ENCODE measurements at regions not wholly inside any gene's neighbourhood (a gene's known extent, or its start where the extent isn't known, plus 50 kb on each side); places are given as distances from the start of the nearest gene placed in this dataset.

DNA sequence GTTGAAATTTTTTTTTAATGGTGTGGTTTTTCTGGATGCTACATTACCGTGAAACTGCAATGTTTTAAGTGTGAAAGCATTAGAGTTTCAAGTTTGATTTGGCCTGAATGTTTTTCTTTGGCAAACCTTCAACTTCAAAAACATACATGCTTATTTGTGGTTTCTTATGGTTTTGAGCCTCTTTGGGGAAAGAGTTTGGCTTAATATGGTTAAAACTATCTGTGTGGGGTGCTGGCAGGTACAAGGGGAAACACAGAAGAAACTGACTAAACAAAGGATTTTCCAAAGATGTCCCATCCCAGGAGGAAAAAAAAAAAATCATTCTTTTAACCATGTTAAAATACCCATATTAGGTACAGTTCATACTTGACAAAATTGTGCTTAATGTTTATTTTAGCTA is 121.1 kb downstream of the HGF start:
- Mint-ChIP-seq H3K27ac (no peak overlapping the region), H3K9me3 (peaks cover 24% of the 10 kb centered on the region), H3K27me3 (ENCODE audit: insufficient read depth) (no peaks in the 10 kb centered on the region), H3K4me3 (no peak overlapping the region), H3K36me3 (ENCODE audit: low read depth) (peaks cover 25% of the 10 kb centered on the region), H3K4me1 (ENCODE audit: low read depth) (peaks cover 6% of the 10 kb centered on the region)
- DNase-seq: no peak
- TF ChIP-seq CTCF (IDR thresholded peaks at IDR 0.05): no peak

DNA sequence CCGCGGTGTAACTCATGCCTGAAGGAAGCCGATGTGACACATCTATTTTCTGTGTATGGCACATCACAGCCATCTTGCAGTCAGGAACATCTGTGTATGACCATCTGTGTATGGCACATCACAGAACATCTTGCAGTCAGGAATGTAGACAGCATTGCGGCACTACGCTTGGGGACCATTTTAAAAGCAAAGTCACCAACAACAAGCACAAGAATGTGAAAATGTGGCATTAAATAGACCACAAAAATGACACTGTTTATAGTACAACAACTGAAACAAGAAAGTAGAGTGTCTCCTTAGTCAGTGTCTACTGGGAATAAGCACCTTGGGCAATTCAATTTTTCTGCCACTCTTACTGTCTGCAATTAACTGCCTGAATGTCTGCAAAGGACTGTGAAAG is 124.4 kb downstream of the HGF start:
- no peak for DNase-seq
- Mint-ChIP-seq H3K9me3 (peaks cover 4% of the 10 kb centered on the region; the same call in 1 of the 2 replicates), H3K27me3 (ENCODE audit: insufficient read depth) (no peaks in the 10 kb centered on the region), H3K4me1 (ENCODE audit: low read depth) (peaks cover 11% of the 10 kb centered on the region), H3K27ac (no peak overlapping the region), H3K4me3 (no peak overlapping the region), H3K36me3 (ENCODE audit: low read depth) (no peaks in the 10 kb centered on the region)
- no peak for TF ChIP-seq CTCF (IDR thresholded peaks at IDR 0.05)

- Mint-ChIP-seq H3K27me3 (ENCODE audit: insufficient read depth) (no peaks in the 10 kb centered on the region), H3K9me3 (peaks cover 4% of the 10 kb centered on the region; the same call in 1 of the 2 replicates), H3K27ac (no peak overlapping the region), H3K4me1 (ENCODE audit: low read depth) (peaks cover 42% of the 10 kb centered on the region), H3K36me3 (ENCODE audit: low read depth) (no peaks in the 10 kb centered on the region), H3K4me3 (no peak overlapping the region)
- DNase-seq: no peak
- no peak for TF ChIP-seq CTCF (IDR thresholded peaks at IDR 0.05)
Measured at GRCh38 chr7:81641873-81642272, 128.0 kb downstream of the HGF start.

- DNase-seq: peak; percentile 72
- H3K4me3 Mint-ChIP-seq: peak overlapping the region; percentile 49; the same call in 1 of the 2 replicates
- peak overlapping the region; percentile 79 for H3K27ac Mint-ChIP-seq
- H3K9me3 Mint-ChIP-seq: peaks cover 4% of the 10 kb centered on the region; the same call in 1 of the 2 replicates
- H3K27me3 Mint-ChIP-seq (ENCODE audit: insufficient read depth): no peaks in the 10 kb centered on the region
- H3K4me1 Mint-ChIP-seq (ENCODE audit: low read depth): peaks cover 36% of the 10 kb centered on the region
- no peak for TF ChIP-seq CTCF (IDR thresholded peaks at IDR 0.05)
- H3K36me3 Mint-ChIP-seq (ENCODE audit: low read depth): no peaks in the 10 kb centered on the region
Measured at GRCh38 chr7:81638198-81638597, 131.6 kb downstream of the HGF start.

GRCh38 chr7:81637534-81637933 is 132.3 kb downstream of the HGF start:
- H3K4me1 Mint-ChIP-seq (ENCODE audit: low read depth): peaks cover 37% of the 10 kb centered on the region
- DNase-seq: no peak
- peak overlapping the region; percentile 49; the same call in 1 of the 2 replicates for H3K4me3 Mint-ChIP-seq
- peaks cover 4% of the 10 kb centered on the region; the same call in 1 of the 2 replicates for H3K9me3 Mint-ChIP-seq
- TF ChIP-seq CTCF (IDR thresholded peaks at IDR 0.05): no peak
- H3K27me3 Mint-ChIP-seq (ENCODE audit: insufficient read depth): no peaks in the 10 kb centered on the region
- no peaks in the 10 kb centered on the region for H3K36me3 Mint-ChIP-seq (ENCODE audit: low read depth)
- peak overlapping the region; percentile 79 for H3K27ac Mint-ChIP-seq

DNA sequence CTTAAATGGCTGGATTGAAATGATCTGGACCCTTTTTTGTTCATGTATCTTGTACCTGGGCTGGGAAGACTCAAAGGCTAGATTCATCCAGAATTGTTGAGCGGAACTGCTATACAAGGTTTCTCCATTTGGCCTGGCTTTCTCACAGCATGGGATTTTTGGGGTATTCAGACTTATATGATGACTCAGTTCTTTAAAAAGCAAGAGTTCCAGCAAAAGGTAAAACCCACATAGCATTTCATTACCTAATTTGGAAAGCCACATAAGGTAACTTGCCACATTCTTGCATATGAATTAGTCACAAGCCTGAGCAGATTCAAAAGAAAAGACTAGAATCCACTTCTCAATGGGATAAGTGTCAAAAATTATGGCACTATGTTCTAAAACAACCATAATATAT is 137.4 kb downstream of the HGF start:
- no peaks in the 10 kb centered on the region; the same call in 1 of the 2 replicates for H3K27me3 Mint-ChIP-seq (ENCODE audit: insufficient read depth)
- H3K4me3 Mint-ChIP-seq: no peak overlapping the region
- no peak for TF ChIP-seq CTCF (IDR thresholded peaks at IDR 0.05)
- H3K4me1 Mint-ChIP-seq (ENCODE audit: low read depth): peaks cover 19% of the 10 kb centered on the region
- no peak for DNase-seq
- H3K36me3 Mint-ChIP-seq (ENCODE audit: low read depth): no peaks in the 10 kb centered on the region
- no peaks in the 10 kb centered on the region for H3K9me3 Mint-ChIP-seq
- H3K27ac Mint-ChIP-seq: no peak overlapping the region
